ENCODE measurements at regions not wholly inside any gene's neighbourhood (a gene's known extent, or its start where the extent isn't known, plus 50 kb on each side); places are given as distances from the start of the nearest gene placed in this dataset.
"Not testable (repeated sequence)": the region's sequence is repeated elsewhere in the genome, so short reads cannot be mapped to it uniquely, and the experiment has no call there.

DNA sequence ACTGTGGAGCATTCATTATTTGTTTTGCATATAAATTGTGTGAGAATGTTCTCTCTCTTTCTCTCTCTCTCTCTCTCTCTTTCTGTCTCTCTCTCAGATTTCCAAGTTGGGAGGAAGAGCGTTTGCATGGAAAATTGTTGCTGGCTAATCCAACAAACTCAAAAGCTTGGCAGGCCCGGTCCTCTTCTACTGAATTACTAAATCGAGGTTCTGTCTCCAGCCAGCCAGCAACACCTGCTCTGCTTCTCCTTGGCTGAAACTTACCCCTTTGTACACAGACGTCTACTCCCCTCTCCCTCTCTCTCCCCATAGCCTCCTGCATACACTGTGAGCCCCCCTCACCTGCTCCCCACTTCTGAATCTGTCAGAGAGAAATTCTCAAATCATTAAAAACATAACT, 996.4 kb upstream of the AUTS2 start:
- peak; percentile 21 for DNase-seq

DNA sequence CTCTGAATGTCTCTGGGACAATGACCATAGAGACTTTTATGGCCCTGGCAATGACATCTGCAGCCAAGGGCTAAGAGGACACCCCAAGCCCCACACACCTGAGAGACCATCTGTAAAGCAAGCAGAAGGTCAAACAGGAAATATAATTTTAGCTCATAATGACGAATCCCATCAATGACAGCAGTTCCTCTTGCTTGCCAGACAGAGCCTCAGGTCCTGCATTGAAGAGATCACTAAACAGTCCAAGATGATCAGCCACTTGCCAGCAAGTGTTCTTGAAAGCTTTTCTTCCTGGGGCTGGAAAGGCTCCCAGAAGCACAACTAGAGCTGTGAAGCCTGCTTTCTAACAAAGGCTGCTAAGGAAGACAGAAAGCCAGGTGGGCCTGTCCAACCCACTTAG, 993.7 kb upstream of the AUTS2 start:
- no peak for DNase-seq

DNA sequence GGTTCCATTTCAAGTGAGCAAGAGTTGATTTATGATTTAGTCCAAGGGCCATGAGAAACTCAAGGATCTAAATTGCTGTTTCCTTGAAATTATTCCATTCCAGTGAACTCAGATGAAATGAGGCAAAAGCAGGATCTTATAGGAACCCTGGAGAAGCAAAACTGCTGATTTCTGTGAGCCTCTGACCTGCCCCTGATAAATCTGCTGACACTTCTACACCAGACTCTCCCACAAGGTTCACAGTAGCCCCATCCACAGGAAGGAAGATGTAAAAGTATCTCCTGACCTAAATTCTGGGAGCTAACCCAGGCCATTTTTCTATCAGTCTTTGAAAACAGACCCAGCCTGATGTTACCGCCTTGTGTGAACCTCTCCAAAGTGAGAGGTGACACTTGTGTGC, 987.6 kb upstream of the AUTS2 start:
- no peak for DNase-seq

DNA sequence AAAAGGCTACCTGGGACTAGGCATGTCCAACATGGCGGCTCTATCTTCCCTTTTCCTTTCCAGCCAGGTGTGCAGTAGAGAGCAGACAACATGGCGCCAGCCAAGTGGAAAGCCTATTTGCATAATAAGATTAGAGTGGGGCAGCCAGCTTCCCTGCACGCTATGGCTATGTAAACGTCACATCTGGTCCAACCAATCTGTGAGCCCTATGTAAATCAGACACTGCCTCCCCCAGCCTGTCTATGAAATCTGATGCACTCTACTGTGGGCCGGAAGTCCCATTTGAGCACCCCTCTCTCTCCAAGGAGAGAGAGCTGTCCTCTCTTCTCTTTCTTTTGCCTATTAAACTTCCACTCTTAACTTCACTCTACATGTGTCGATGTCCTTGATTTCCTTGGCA, 984.9 kb upstream of the AUTS2 start:
- peak; percentile 13 for DNase-seq

DNA sequence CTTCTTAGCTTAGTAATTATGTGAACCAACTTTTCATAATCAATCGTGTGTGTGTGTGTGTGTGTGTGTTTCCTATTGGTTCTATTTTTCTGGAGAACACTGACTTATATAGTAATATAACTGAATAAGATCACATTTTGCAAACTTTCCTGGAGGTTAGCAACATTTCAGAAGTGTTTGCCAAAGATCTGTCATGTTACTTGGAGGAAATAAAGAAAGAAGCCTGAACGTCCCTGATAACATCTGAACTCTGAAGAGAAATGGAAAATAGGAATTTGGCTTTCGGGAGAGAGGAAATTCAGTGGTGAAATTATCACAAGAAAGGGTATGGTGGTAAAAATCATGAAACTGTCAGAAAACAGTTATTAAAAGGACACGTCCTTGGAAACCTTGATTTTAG, 984.4 kb upstream of the AUTS2 start:
- no peak for DNase-seq

DNA sequence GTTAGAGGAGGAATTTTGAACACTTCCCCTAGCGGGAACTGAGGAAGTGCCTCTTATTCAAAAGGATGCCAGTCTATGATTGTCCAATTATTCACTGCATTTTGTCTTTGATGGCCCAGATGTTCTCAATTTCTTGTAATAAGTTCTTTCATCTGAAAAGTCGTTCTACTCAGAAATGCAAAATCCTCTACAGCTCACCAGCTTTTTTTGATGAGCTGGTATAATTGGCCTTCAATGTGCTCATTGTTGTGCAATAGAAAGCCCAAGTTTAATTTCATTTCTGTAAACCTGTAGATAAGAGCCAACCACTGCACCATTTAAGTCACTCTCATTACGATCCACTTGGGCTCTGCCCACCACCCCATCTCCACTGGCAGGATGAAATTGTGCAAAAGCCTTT, 978.7 kb upstream of the AUTS2 start:
- DNase-seq = no peak

DNA sequence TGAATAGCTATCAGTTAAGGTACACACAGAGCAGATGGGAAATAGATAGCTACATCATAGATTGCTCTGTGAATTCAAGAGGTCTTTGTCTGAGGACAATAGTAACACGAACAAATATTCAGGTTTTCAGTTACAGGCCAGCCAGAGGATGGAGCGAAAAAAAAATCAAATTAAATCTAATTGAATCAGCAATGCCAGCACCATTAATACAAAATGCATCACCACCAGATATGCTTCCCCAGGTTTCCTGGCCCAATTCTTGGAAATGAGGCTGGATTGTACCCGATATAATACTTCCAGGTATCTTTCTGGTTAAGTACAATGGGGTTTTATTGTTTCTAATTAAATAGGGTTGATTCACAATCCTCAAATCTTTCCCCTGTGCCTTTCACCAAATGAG, 975.8 kb upstream of the AUTS2 start:
- DNase-seq = no peak

DNA sequence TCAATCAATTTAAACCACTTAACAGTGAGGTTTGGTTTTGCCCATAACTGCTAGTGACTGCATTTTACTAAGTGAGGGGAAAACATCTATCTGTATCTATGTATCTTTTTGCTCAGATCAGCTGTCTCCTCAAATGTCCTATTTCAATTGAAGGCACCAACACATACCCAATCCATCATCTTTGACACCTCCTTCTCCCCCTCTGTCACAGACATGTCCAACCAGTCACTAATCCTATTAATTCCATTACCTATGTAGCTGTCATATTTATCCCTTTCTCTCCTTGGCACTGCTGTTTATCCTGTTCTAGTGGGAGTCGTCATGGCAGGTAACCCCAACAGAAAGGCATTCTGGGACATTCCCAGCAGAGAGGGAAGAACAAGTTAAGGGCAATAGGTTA, 975.2 kb upstream of the AUTS2 start:
- no peak for DNase-seq

DNA sequence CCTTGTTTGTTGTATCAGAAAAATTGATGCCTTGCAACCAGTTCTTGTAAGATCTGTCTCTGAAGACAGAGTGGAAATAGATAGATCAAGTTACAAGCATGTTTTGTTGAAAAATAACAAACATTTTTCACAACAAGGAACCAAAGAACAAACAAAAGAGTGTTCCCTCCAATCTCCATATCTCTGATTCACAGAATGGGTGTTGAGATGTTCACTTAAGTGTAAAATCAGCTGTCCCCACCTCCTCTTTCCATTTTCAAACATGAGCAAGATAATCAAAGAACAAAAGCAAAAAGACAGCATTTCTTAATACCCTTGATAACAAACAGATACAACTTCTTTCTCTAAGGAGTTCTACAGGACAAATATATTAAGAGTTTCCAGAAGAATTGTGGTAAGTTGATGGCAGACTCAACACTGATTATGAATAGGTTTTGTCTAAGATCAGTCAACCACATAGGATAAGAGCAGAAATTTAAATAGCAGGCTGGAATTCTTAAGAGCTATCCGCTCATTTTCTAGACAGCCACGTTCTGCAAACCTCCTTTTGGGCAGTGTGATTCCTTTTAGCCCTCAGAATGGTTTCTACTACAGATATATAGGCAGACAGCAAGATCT, 970.9 kb upstream of the AUTS2 start:
- DNase-seq = no peak

DNA sequence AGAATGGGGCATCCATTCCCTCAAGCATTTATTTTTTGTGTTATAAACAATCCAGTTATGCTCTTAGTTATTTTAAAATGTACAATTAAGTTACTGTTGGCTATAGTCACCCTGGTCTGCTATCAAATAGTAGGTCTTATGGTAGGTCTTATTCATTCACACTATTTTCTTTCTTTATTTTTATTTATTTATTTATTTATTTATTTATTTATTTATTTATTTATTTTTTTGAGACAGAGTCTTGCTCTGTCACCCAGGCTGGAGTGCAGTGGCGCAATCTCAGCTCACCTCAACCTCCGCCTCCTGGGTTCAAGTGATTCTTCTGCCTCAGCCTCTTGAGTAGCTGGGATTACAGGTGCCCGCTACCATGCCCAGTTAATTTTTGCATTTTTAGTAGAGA, 967.4 kb upstream of the AUTS2 start:
- not testable (repeated sequence) for DNase-seq

DNA sequence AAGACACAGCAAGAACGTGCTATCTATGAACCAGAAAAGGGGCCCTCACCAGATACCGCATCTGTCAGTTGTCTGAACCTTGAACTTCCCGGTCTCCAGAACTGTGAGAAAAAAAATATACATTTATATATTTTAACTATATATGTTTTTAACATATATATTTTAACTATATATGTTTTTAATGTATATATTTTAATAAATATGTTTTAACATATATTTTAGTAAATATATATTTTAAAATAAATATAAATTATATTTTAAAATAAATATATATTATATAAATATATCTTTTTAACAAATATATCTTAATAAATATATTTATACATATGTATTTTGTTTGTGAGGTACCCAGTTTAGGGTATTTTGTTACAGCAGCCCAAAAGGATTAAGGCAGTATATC, 958.2 kb upstream of the AUTS2 start:
- DNase-seq = no peak

DNA sequence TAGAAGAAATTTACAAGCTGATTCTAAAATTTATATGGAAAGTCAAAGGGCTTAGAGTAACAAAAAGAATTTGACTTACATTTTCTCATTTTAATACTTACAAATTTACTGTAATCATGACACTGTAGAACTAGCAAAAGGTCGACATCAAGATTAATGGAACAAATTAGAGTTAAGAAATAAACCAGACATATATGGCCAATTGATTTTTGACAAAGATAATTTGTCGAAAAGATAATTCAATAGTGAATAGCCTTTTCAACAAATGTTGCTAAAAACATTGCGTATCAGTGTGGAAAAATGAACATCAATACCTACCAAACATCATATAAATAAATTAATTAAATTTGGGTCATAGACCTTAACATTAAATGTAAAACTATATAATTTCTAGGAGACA, 955.5 kb upstream of the AUTS2 start:
- no peak for DNase-seq

DNA sequence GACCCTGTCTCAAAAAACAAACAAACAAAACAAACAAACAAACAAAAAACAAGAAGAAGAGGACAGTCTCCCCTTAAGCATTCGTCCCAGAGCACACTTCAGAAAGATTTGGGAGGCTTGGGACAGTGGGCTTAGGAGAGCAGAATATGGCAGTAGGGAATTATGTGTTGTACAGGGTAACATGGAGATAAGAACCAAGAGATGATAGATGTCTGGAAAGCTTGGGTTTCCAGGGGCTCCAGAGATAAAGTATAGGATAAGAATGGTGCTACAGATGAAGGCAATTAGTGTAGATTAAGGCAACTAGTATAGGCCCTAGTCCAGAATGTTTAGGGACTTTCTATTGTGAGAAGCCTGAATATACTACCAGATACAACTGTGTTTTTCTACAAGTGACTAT, 934.9 kb upstream of the AUTS2 start:
- no peak for DNase-seq

DNA sequence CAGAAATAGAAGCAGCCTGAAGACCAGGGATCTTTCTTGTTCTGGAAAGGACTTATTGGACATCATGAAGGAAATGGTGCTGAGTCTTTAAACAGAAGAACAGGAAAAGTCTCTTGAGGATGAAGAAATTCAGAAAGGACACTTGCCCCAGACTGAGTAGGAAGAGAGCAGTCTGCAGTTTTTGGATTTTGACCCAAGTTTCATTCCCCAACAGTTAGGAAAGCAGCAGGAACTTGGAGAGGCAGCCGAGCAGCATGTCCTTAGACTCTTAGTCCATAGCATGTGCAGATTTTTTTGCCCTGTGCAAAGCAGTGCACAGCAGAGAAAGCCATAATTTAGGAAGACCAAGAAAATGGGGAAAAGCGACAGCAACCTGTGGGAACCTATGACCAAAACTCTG, 927.2 kb upstream of the AUTS2 start:
- DNase-seq = no peak

DNA sequence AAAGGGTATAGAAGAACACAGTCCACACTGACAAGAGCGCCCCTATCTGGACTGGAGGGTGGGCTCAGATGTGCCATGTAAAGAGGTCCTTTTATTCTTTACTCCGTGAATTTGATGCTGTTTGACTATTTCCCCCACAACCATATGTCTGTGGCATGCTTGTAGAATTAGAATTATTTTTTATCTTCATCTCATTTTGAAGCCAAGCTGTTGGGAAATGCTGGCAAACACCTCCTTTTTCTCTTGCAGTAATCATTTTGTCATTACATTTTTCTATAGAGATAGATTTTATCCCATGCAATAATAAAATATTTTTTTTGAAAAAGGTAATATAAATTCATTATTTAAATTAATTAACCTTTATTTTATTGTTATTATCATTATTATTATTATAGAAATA, 926.6 kb upstream of the AUTS2 start:
- no peak for DNase-seq

DNA sequence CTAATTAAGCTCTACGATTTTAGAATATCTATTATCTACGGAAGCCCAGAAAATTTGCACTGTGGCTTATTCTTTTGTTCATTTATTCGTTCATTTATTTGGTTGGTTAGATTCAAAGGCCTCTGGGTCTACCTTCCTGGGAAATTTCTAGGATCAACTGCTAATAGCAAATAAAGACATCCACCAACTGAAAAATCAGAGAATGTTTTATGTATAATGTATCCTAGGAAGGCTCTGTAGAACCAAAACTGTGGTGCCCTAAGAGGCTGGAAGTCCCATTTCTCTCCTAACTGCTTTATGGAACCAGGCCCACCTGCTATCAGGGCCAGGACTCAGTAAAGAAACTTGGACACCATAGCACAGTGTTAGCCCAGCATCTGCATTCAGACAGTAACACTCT, 923.4 kb upstream of the AUTS2 start:
- no peak for DNase-seq

DNA sequence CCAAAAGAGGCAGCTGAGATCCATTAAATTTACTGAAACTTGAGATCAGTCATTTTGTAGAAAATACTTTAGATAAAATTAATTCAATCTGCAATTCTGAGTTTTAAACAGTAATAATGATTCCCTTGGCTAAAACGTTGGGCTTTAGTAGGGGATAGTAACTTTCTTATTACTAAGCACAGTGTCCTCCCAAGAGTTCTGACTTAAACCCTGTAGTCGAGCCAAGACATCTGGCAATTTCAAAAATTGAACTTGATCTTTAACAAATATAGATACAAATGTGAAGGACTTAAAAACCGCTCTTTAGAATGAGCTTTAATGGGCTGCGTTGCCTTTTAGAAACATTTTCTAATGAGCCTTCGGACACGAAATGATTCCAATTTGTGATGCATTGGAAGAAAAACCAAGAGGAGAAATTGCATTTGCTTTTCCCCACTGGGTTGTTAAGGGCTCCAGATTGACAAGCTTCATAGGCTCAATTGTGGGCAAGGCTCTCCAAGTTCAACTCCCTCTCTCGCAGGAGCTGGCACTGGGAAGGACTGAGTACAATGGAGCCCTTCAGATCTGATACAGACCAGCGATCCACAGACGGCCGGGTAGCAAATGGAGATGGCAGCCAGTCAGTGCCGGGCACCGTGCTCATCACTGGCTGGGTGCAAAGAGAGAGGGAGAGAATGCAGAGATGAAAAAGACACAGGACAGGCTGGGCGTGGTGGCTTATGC, 921.3 kb upstream of the AUTS2 start:
- DNase-seq = no peak

DNA sequence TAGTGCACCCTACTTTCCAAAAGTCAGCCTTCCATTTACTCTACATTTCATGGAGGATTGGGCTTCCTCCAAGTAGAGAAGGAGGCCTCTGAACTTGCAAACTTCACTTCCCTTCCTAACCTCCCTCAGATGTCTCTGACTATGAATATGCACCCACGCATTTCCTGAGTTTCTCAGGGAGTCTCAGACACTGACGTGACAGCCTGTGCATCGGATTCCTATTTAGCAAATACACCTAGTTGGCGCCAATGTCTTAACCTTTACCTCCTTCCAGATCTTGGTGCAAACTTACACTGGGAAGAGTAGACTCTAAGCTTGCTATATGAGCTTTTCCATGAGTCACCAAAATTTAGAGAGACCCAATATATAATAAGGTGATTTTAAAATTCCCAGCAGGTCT, 920.1 kb upstream of the AUTS2 start:
- no peak for DNase-seq

DNA sequence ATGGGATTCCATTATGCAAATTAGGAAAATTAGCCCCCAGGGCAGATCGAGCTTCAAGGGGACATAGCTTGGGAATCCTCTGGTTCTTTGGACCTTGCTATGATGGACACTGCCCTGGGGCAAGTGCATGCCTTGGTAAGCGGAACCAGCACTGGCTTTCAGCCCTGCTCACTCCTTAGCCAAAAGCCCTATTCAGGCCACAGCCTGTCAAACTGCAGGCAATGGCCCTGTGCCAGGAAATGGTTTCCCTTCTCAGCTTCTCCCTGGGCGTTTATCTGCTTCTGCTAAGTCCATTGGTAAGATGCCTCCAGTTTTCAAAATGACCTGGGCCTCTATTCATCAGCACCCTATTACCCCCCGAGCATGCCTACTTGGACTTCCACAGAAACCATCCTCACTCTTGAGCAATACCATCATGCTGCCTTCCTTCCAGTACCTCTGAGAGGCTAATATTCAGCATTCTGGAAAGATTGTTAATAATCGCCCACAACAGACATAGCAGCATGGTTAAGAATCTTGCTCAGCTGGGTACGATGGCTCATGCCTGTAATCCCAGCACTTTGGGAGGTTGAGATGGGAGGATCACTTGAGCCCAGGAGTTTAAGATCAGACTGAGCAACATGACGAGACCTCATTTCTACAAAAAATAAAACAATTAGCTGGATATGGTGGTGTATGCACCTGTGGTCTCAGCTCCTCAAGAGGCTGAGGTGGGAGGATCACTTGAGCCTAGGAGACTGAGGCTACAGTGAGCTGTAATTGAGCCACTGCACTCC, 918.6 kb upstream of the AUTS2 start:
- DNase-seq = no peak

DNA sequence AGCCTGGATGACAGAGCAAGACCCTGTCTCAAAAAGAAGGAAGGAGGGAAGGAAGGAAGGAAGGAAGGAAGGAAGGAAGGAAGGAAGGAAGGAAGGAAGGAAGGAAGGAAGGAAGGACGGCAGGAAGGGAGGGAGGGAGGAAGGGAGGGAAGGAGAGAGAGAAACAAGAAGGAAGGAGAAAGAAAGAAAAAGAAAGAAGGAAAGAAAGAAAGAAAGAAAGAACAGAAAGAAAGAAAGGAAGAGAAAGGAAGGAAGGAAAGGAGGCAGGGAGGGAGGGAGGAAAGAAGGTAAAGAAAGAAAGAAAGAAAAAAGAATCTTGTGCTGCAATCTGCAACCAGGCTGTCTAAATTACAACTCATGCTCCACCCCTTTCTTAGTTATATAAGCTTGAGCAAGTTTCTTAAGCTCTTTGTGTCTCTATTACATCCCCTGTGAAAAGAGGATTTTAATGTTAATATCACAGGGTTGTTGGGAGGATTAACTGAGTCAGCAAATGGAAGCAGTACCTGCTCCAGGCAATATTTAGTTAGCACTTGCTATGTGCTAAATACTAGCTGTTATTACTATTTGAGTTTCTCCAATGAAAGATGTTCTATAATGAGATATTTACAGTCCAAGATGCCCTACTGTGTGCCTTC, 917.9 kb upstream of the AUTS2 start:
- no peak for DNase-seq

DNA sequence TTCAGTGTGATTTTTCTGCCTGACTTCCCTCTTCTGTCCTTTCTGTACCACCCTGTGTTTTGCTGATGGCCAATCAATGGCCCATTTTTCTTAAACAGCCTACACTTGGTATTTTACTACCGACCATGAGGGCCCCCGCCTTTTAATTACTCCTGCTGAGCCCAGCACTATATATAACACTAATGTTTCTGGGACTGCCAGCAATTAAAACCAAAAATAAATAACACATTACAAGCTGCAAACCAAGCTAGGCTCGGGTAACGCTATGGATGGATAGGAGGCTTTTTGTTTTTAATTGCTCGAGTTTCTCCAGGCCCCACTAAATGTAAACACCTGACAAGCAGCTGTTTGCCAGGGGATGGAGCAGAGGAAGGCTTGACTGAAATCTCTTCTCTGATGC, 915.4 kb upstream of the AUTS2 start:
- peak; percentile 60 for DNase-seq

DNA sequence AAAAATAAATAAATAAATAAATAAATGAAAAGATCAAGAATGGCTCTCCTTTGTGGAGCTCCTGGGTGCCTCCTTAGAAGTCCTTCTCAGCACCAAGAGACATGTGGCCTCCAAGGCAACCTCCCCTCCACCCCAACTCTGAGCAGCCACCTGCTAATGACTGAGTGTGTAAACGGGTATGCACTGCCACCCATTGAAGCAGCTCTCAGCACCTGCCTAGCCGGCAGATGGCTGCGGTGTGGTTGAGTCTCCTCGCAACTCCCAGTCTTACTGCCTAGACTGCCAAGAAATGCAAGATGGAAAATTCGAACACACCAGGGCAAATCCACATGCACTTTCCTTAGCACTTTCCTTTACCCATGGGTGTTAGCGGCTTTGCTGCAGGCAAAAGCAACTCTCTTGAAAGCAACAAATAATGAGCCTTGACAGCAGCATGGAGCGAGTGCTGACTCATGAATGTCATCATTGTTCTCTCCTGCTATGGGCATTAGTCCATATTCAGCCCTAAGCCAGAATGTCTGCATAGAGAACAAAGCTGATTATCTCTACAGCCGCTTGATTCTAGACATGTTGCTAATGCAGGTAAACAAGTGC, 913.9 kb upstream of the AUTS2 start:
- peak; percentile 55 for DNase-seq

DNA sequence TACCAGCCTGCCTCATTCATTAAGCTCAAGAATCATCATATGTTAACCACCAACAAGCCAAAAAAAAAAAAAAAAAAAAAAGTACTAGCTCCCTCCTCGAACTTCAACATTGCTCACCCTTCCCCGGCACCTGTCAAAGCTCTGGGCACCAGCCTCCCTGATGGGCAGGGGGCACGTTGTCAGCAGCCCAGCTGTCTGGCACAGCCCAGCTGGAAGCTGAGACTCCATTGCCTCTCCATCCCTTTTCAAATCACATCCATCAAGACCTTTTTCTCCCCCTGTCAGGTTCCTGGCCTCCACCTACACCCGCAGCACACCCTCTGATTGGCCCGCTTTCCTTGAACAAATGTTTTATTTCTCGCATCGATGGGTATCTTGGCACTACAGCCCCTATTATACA, 913.3 kb upstream of the AUTS2 start:
- DNase-seq = no peak

Measured in NCI-H510A treated with DMSO at 0.1 percent for 48 hours (cell line).